ENCODE measurements at regions not wholly inside any gene's neighbourhood (a gene's known extent, or its start where the extent isn't known, plus 50 kb on each side); places are given as distances from the start of the nearest gene placed in this dataset.

- intact Hi-C loops (cut with DNase I) = no loop called here
- WGBS, 2 donors = 45 to 60% methylated on average over 5 of the region's 5 CpGs
These were observed 82.8 kb upstream of the GRB10 start for GRCh38 chr7:50865450-50865849.

GRCh38 chr7:50864694-50865093, 82.0 kb upstream of the GRB10 start:
- WGBS, 2 donors = 66 to 69% methylated on average over 4 of the region's 4 CpGs
- TF ChIP-seq, protein P1, sequence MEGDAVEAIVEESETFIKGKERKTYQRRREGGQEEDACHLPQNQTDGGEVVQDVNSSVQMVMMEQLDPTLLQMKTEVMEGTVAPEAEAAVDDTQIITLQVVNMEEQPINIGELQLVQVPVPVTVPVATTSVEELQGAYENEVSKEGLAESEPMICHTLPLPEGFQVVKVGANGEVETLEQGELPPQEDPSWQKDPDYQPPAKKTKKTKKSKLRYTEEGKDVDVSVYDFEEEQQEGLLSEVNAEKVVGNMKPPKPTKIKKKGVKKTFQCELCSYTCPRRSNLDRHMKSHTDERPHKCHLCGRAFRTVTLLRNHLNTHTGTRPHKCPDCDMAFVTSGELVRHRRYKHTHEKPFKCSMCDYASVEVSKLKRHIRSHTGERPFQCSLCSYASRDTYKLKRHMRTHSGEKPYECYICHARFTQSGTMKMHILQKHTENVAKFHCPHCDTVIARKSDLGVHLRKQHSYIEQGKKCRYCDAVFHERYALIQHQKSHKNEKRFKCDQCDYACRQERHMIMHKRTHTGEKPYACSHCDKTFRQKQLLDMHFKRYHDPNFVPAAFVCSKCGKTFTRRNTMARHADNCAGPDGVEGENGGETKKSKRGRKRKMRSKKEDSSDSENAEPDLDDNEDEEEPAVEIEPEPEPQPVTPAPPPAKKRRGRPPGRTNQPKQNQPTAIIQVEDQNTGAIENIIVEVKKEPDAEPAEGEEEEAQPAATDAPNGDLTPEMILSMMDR (IDR thresholded peaks at IDR 0.05) = no peak
- H3K27me3 ChIP-seq = no peaks in the 10 kb centered on the region
- peaks cover 0 to 41% (median 4%) of the 10 kb centered on the region in 9 donors for H3K4me1 ChIP-seq
- DNase-seq (no peak), ATAC-seq (no peak)
- no peaks in the 10 kb centered on the region for H3K36me3 ChIP-seq
- H3K27ac ChIP-seq = no peak overlapping the region
- H3K4me3 ChIP-seq = no peak overlapping the region
- H3K9me3 ChIP-seq = no peaks in the 10 kb centered on the region
- intact Hi-C loops (cut with DNase I) = no loop called here

More at GRCh38 chr7:50865450-50865849, 82.8 kb upstream of the GRB10 start:
- Histone ChIP-seq H3K4me3 (no peak overlapping the region), H3K27me3 (no peaks in the 10 kb centered on the region), H3K36me3 (no peaks in the 10 kb centered on the region), H3K4me1 (peaks cover 0 to 47% (median 4%) of the 10 kb centered on the region in 9 donors), H3K9me3 (no peaks in the 10 kb centered on the region), H3K27ac (no peak overlapping the region)
- TF ChIP-seq, protein P1 (IDR thresholded peaks at IDR 0.05) = no peak
- ATAC-seq (no peak), DNase-seq (no peak)

DNA sequence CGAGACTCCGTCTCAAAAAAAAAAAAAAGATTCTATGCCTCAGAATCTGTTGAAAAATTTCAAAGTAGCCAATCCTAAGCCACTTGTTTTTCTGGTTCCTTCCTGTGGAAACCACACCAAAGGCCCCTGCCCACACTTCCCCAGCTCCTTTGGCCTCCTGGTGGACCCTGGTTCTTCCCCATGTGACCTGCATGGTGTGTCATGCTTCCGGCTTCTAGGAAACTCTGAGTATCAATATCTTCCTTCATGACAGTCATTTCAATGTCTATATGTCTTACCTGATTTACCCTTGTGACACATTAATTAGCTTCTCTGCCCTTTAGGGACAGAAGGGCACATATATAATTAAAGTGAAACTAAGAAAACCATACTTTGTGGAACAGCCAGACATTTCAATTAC, 80.4 kb upstream of the GRB10 start:
- Histone ChIP-seq H3K27ac (no peak overlapping the region), H3K36me3 (no peaks in the 10 kb centered on the region), H3K27me3 (no peaks in the 10 kb centered on the region), H3K9me3 (no peaks in the 10 kb centered on the region), H3K4me3 (no peak overlapping the region), H3K4me1 (peaks cover 0 to 32% (median 7%) of the 10 kb centered on the region in 9 donors)
- intact Hi-C loops (cut with DNase I) = no loop called here
- 64 to 94% methylated on average over 3 of the region's 3 CpGs for WGBS, 2 donors
- no peak for ATAC-seq
- TF ChIP-seq, protein P1 (IDR thresholded peaks at IDR 0.05) = no peak
- no peak for DNase-seq

GRCh38 chr7:50862302-50862701, 79.6 kb upstream of the GRB10 start:
- Histone ChIP-seq H3K27me3 (no peaks in the 10 kb centered on the region), H3K4me3 (no peak overlapping the region), H3K9me3 (no peaks in the 10 kb centered on the region), H3K4me1 (peaks cover 0 to 34% (median 11%) of the 10 kb centered on the region in 9 donors), H3K36me3 (no peaks in the 10 kb centered on the region), H3K27ac (no peak overlapping the region)
- ATAC-seq (no peak), DNase-seq (no peak)
- 85 to 100% methylated on average over 1 of the region's 1 CpG for WGBS, 2 donors
- TF ChIP-seq, protein P1 (IDR thresholded peaks at IDR 0.05) = no peak
- intact Hi-C loops (cut with DNase I) = no loop called here

Data from heart right ventricle (tissue), 16 donors.